ENCODE measurements at regions not wholly inside any gene's neighbourhood (a gene's known extent, or its start where the extent isn't known, plus 50 kb on each side); places are given as distances from the start of the nearest gene placed in this dataset.
"Not testable (repeated sequence)": the region's sequence is repeated elsewhere in the genome, so short reads cannot be mapped to it uniquely, and the experiment has no call there.

DNA sequence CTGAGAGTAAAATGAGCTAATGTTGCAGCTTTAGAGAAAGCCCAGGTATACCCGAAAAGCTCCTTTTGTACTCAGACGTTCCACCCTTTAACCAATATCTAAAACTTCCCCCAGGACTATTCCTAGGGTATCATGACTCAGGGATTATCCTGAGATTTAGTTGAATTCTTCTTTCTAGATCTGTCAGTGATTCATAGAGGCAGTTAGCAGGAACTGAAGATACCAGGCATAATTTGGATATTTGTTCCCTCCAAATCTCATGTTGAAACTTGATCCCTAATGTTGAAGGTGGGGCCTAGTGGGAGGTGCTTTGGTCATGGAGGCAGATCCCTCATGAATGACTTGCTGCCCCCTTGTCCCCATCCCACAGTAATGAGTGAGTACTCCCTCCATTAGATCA lies 161.2 kb upstream of the LRP1B start:
- TF ChIP-seq, protein P1, sequence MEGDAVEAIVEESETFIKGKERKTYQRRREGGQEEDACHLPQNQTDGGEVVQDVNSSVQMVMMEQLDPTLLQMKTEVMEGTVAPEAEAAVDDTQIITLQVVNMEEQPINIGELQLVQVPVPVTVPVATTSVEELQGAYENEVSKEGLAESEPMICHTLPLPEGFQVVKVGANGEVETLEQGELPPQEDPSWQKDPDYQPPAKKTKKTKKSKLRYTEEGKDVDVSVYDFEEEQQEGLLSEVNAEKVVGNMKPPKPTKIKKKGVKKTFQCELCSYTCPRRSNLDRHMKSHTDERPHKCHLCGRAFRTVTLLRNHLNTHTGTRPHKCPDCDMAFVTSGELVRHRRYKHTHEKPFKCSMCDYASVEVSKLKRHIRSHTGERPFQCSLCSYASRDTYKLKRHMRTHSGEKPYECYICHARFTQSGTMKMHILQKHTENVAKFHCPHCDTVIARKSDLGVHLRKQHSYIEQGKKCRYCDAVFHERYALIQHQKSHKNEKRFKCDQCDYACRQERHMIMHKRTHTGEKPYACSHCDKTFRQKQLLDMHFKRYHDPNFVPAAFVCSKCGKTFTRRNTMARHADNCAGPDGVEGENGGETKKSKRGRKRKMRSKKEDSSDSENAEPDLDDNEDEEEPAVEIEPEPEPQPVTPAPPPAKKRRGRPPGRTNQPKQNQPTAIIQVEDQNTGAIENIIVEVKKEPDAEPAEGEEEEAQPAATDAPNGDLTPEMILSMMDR (conservative IDR thresholded peaks at IDR 0.05; ENCODE audit: low read length) = no peak
- H3K4me3 ChIP-seq (ENCODE audit: low read length) = no peak overlapping the region
- peak; percentile 3 for DNase-seq (ENCODE audit: low read depth)

DNA sequence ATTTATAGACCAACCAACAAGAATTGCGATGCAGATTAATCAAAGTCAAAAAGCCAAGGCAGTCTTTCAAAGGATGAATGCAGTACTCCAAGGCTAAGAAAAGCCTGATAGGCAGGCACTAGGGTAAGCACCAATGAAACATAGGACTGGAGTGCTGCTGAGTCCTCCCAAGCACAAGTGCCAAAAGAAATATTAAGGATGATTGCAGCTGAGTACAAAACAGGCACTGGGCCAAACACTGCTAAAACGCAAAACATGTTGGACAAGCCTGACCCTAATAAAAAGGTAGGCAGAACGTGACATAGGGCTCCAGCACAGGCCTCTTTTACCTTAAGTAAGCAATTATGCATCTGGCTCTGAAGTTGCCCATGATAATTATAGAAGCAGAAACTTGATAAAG lies 160.1 kb upstream of the LRP1B start:
- H3K4me3 ChIP-seq (ENCODE audit: low read length) = no peak overlapping the region
- DNase-seq (ENCODE audit: low read depth) = no peak
- TF ChIP-seq, protein P1 (conservative IDR thresholded peaks at IDR 0.05; ENCODE audit: low read length) = no peak

DNA sequence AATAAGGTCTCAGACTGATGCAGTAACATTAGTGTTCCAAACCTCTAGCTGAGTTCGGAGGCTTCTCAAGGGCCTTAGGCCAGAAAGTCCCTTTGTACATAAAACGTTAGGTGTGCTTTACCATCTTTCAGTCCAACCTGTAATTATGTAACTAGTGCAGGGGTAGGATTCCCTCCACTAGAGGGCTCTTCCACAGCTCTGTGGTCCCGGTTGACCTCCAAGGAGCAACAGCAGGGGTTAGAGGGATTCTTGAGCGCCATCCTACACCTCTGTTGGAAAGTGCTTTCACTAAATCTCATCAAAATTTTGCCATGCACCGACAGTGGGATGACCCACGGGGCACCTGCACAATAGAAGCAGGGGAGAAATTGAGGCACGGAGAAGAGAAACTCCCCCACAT lies 155.8 kb upstream of the LRP1B start:
- no peak for DNase-seq (ENCODE audit: low read depth)
- TF ChIP-seq, protein P1 (conservative IDR thresholded peaks at IDR 0.05; ENCODE audit: low read length) = no peak
- no peak overlapping the region for H3K4me3 ChIP-seq (ENCODE audit: low read length)

DNA sequence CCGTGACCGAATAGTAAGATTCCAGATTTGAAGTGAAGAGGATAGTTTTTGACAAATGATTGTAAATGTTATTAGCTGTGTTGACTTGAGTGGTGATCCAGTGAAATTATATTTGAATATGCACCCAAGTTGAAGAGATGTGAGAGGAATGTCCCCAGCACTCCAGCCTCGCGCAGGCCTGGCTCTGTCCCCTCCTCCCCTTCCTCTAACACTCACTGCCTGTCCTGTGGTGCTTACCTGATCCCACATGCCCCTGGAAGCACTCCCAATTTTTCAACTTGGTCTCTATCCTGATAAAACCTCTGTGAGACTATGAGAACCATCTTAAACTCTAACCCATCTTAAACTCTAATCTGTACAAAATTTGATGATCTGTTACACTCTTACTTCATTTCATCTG lies 154.7 kb upstream of the LRP1B start:
- no peak for DNase-seq (ENCODE audit: low read depth)
- TF ChIP-seq, protein P1 (conservative IDR thresholded peaks at IDR 0.05; ENCODE audit: low read length) = no peak

DNA sequence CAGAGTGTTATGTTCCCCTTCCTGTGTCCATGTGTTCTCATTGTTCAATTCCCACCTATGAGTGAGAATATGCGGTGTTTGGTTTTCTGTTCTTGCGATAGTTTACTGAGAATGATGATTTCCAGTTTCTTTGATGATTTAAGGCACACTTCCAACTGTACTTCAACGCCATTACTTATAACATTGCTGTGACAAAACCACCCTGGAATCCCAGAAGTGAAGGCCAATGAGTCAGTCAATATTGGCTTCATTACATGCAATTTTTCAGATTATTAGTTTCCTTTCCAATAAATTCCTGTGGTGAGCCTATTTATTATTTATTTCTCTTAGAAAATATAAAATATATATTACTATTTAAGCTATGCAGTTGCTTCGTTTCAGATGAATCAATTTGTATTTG lies 153.5 kb upstream of the LRP1B start:
- not testable (repeated sequence) for H3K4me3 ChIP-seq (ENCODE audit: low read length)
- DNase-seq (ENCODE audit: low read depth) = peak; percentile 6

More for the DNA sequence above, 154.7 kb upstream of the LRP1B start:
- no peak overlapping the region for H3K4me3 ChIP-seq (ENCODE audit: low read length)

DNA sequence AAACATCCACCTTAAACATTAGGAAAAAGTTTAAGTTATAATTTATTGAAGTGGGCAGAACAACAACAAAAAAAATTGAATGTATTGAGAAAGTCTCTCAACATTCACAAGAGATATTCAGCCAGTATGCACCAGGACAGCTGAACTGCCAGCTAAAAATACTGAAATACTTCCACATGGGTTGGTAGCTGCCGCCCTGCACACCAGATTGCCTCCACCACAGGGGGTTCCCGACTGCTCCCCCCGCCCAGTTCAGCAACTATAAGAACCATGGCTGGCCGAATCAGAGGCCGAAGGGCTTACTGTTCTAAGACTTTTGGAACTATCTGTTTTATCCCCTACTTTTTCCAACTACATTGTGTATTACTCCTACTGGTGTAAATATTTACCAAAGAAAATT lies 150.0 kb upstream of the LRP1B start:
- TF ChIP-seq, protein P1 (conservative IDR thresholded peaks at IDR 0.05; ENCODE audit: low read length) = no peak

DNA sequence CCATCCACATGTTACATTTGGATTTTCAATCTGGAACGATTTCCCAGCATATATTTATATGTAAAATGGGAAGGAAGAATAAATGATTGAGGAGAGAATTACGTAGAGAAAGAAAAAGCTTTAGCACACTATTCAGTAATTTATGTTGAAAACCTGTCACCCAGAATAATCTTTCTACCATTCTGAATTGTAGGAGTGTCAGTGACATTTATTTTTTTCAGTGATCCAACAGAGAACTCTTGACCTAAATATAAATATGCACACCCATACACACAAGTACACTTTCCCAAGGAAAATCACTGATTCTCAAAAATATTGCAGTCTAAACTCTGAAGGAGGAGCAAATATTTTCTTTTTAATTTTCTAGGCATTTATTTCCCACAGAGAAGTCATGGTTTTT lies 140.2 kb upstream of the LRP1B start:
- no peak for DNase-seq (ENCODE audit: low read depth)
- TF ChIP-seq, protein P1 (conservative IDR thresholded peaks at IDR 0.05; ENCODE audit: low read length) = no peak
- no peak overlapping the region for H3K4me3 ChIP-seq (ENCODE audit: low read length)

More for the DNA sequence above, 150.0 kb upstream of the LRP1B start:
- H3K4me3 ChIP-seq (ENCODE audit: low read length) = no peak overlapping the region
- no peak for DNase-seq (ENCODE audit: low read depth)

DNA sequence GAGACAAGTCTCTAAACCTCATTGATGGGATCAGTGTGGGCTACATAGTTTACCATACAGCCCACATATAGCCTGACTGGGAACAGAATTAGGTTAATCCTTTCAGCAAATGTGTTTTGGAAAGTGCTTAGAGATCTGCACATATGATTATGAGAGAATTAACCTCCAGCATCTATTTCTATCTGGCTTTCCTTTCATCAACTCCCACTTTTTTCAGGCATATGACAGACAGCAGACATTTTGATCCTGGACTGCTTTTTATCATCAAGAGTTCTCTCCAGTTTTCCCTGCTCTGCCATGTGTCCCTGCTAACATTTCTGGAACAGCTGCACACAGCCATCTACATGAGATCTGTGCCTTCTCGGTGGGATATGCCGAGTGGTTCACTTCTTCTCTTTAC lies 139.5 kb upstream of the LRP1B start:
- TF ChIP-seq, protein P1 (conservative IDR thresholded peaks at IDR 0.05; ENCODE audit: low read length) = no peak
- no peak for DNase-seq (ENCODE audit: low read depth)

More for the DNA sequence above, 139.5 kb upstream of the LRP1B start:
- H3K4me3 ChIP-seq (ENCODE audit: low read length) = no peak overlapping the region
